ENCODE measurements at regions not wholly inside any gene's neighbourhood (a gene's known extent, or its start where the extent isn't known, plus 50 kb on each side); places are given as distances from the start of the nearest gene placed in this dataset.

GRCh38 chr7:25495342-25496250, 267.3 kb upstream of the NPVF start:
- no peak for TF ChIP-seq EZH2 (IDR thresholded peaks at IDR 0.05)
- no peak for TF ChIP-seq POLR2AphosphoS5 (IDR thresholded peaks at IDR 0.05; ENCODE audit: borderline replicate concordance, low read depth, low read length)
- no peak for TF ChIP-seq FOXP2 (optimal IDR thresholded peaks at IDR 0.05; ENCODE audit: control extremely low read depth, extremely low read length, insufficient read depth)

Measured in SK-N-MC (cell line).